ENCODE measurements at regions not wholly inside any gene's neighbourhood (a gene's known extent, or its start where the extent isn't known, plus 50 kb on each side); places are given as distances from the start of the nearest gene placed in this dataset.

- H3K27ac ChIP-seq, result no peak overlapping the region
- H3K4me1 ChIP-seq, result no peaks in the 10 kb centered on the region
- H3K9me3 ChIP-seq, result peaks cover 0 to 31% of the 10 kb centered on the region in 2 donors
- TF ChIP-seq CTCF (IDR thresholded peaks at IDR 0.05), result no peak
- H3K4me3 ChIP-seq, result no peak overlapping the region
- no peak for DNase-seq
- intact Hi-C loops (cut with DNase I), result no loop called here
- no peaks in the 10 kb centered on the region for H3K27me3 ChIP-seq
- no peak for ATAC-seq
- no peaks in the 10 kb centered on the region for H3K36me3 ChIP-seq
Measured at GRCh38 chr10:61225939-61226338, 227.2 kb downstream of the TMEM26 start.

GRCh38 chr10:61223576-61223975 is 229.6 kb downstream of the TMEM26 start:
- DNase-seq (no peak), ATAC-seq (no peak)
- no peak for TF ChIP-seq CTCF (IDR thresholded peaks at IDR 0.05)
- H3K9me3 ChIP-seq, result peaks cover 0 to 31% of the 10 kb centered on the region in 2 donors
- no peaks in the 10 kb centered on the region for H3K27me3 ChIP-seq
- H3K27ac ChIP-seq, result no peak overlapping the region
- H3K36me3 ChIP-seq, result no peaks in the 10 kb centered on the region
- no peaks in the 10 kb centered on the region for H3K4me1 ChIP-seq
- intact Hi-C loops (cut with DNase I), result no loop called here
- H3K4me3 ChIP-seq, result no peak overlapping the region

GRCh38 chr10:61219696-61220095 is 233.5 kb downstream of the TMEM26 start:
- Histone ChIP-seq H3K4me1 (no peaks in the 10 kb centered on the region), H3K4me3 (no peak overlapping the region), H3K27me3 (no peaks in the 10 kb centered on the region), H3K36me3 (no peaks in the 10 kb centered on the region), H3K9me3 (peaks cover 0 to 6% of the 10 kb centered on the region in 2 donors), H3K27ac (no peak overlapping the region)
- no peak for TF ChIP-seq CTCF (IDR thresholded peaks at IDR 0.05)
- intact Hi-C loops (cut with DNase I), result no loop called here
- no peak for DNase-seq
- no peak for ATAC-seq

- intact Hi-C loops (cut with DNase I), result no loop called here
- H3K27me3 ChIP-seq, result no peaks in the 10 kb centered on the region
- H3K9me3 ChIP-seq, result no peaks in the 10 kb centered on the region
- H3K27ac ChIP-seq, result no peak overlapping the region
- H3K4me3 ChIP-seq, result no peak overlapping the region
- TF ChIP-seq CTCF (IDR thresholded peaks at IDR 0.05), result no peak
- DNase-seq (no peak), ATAC-seq (no peak)
- no peaks in the 10 kb centered on the region for H3K36me3 ChIP-seq
- no peaks in the 10 kb centered on the region for H3K4me1 ChIP-seq
Measured at GRCh38 chr10:61217851-61218565, 235.2 kb downstream of the TMEM26 start.

GRCh38 chr10:61215246-61215645 is 237.9 kb downstream of the TMEM26 start:
- intact Hi-C loops (cut with DNase I), result no loop called here
- peak; percentile 31 for ATAC-seq

More at GRCh38 chr10:61215246-61215645, 237.9 kb downstream of the TMEM26 start:
- no peaks in the 10 kb centered on the region for H3K9me3 ChIP-seq
- no peaks in the 10 kb centered on the region for H3K36me3 ChIP-seq
- no peak for DNase-seq
- H3K4me3 ChIP-seq, result no peak overlapping the region
- no peak overlapping the region for H3K27ac ChIP-seq
- H3K4me1 ChIP-seq, result no peaks in the 10 kb centered on the region
- TF ChIP-seq CTCF (IDR thresholded peaks at IDR 0.05), result no peak
- no peaks in the 10 kb centered on the region for H3K27me3 ChIP-seq

All from left lung (tissue), 4 donors.